SK-N-SH (cell line): ENCODE measurements at regions not wholly inside any gene's neighbourhood (a gene's known extent, or its start where the extent isn't known, plus 50 kb on each side); places are given as distances from the start of the nearest gene placed in this dataset.

Source experiments
- CTCF ChIA-PET: fragments of 300-600, 350-600 bp; formaldehyde crosslinking; extraction: SDS; loops from one replicate; lab custom pipeline; 2021; lab: Yijun Ruan, JAX
- POLR2A ChIA-PET: fragments of 350-600 bp; sonication (Branson Sonifier 250); formaldehyde crosslinking; extraction: SDS; loops from one replicate; lab custom pipeline; 2020; ENCODE audit warnings: antibody characterized with exemption, inconsistent platforms; lab: Yijun Ruan, JAX
- DNase-seq: peaks from one replicate; pipeline ENCODE4 v3.0.0; 2012
- H2AFZ ChIP-seq: fragments of 200-600 bp; sonication (generic); 2 replicates; pipeline ENCODE4 v1.8.1; 2016; ENCODE audit warnings: antibody characterized with exemption, mild to moderate bottlenecking, low read depth
- H3F3A ChIP-seq: fragments of 200-600 bp; sonication (generic); replicated peaks from 2 replicates; pipeline ENCODE3; 2016; ENCODE audit warnings: antibody characterized with exemption, mild to moderate bottlenecking; ENCODE audit not compliant: insufficient read depth
- H3K27ac ChIP-seq, 2 experiments: fragments of 200-500 bp in 1 of 2; fragments of 200-600 bp in 1 of 2; sonication (Bioruptor generic) in 1 of 2; sonication (generic), shearing (Covaris generic) in 1 of 2; 2 replicates each; pipeline versions ENCODE4 v1.5.1 to v1.6.1; 2014 to 2016; ENCODE audit warnings: low read depth in 2 of 2, inconsistent platforms in 1 of 2, low read length in 1 of 2, mild to moderate bottlenecking in 1 of 2, mixed read lengths in 1 of 2
- H3K27me3 ChIP-seq: fragments of 200-600 bp; sonication (generic), shearing (Covaris generic); 2 replicates; pipeline ENCODE4 v1.6.1; 2016; ENCODE audit warnings: mixed run types; ENCODE audit not compliant: insufficient read depth
- H3K36me3 ChIP-seq, 2 experiments: fragments of 200-500 bp in 1 of 2; fragments of 200-600 bp in 1 of 2; sonication (Bioruptor generic) in 1 of 2; sonication (generic) in 1 of 2; replicated peaks in 1 of 2; 2 replicates each; pipeline versions ENCODE3 to v1.5.1; 2014 to 2016; ENCODE audit warnings: low read length in 1 of 2, mild to moderate bottlenecking in 1 of 2; ENCODE audit not compliant: insufficient read depth in 2 of 2, control insufficient read depth in 1 of 2
- H3K4me1 ChIP-seq, 2 experiments: fragments of 200-500 bp in 1 of 2; fragments of 200-600 bp in 1 of 2; sonication (Bioruptor generic) in 1 of 2; sonication (generic), shearing (Covaris generic) in 1 of 2; 2 replicates each; pipeline versions ENCODE4 v1.5.1 to v1.6.1; 2014 to 2016; ENCODE audit warnings: low read depth in 1 of 2, low read length in 1 of 2, mixed run types in 1 of 2; ENCODE audit not compliant: insufficient read depth in 2 of 2, control insufficient read depth in 1 of 2
- H3K4me2 ChIP-seq: fragments of 200-600 bp; sonication (generic), shearing (Covaris generic); 2 replicates; pipeline ENCODE4 v1.6.1; 2017; ENCODE audit warnings: mixed run types
- H3K4me3 ChIP-seq, 2 experiments: fragments of 200-500 bp in 1 of 2; fragments of 200-600 bp in 1 of 2; sonication (Bioruptor generic) in 1 of 2; sonication (generic), shearing (Covaris generic) in 1 of 2; 2 replicates each; pipeline versions ENCODE4 v1.5.1 to v1.8.1; 2014 to 2016; ENCODE audit warnings: low read depth in 2 of 2, inconsistent platforms in 1 of 2, low read length in 1 of 2, mild to moderate bottlenecking in 1 of 2, mixed read lengths in 1 of 2, moderate library complexity in 1 of 2
- H3K79me2 ChIP-seq: fragments of 200-600 bp; sonication (generic); 2 replicates; pipeline ENCODE4 v1.8.1; 2017; ENCODE audit warnings: mild to moderate bottlenecking; ENCODE audit not compliant: insufficient read depth
- H3K9ac ChIP-seq: fragments of 200-600 bp; sonication (generic); 2 replicates; pipeline ENCODE4 v1.6.1; 2017; ENCODE audit warnings: mixed run types
- H3K9me2 ChIP-seq: fragments of 200-600 bp; sonication (generic); 2 replicates; pipeline ENCODE4 v1.6.1; 2017; ENCODE audit warnings: mixed run types
- H3K9me3 ChIP-seq: fragments of 200-600 bp; sonication (generic); 2 replicates; pipeline ENCODE4 v1.6.1; 2017; ENCODE audit warnings: mixed run types, mild to moderate bottlenecking, moderate library complexity
- H4K20me1 ChIP-seq: fragments of 200-600 bp; sonication (generic); 2 replicates; pipeline ENCODE4 v1.6.1; 2017; ENCODE audit warnings: mild to moderate bottlenecking, mixed run types; ENCODE audit not compliant: insufficient read depth
- CHD2 ChIP-seq: fragments of 150-350 bp; IDR thresholded peaks from 2 replicates; pipeline ENCODE4 v1.6.1; 2018; ENCODE audit warnings: low read length; ENCODE audit not compliant: partially characterized antibody
- EP300 ChIP-seq, 2 experiments: IDR thresholded peaks; 2 replicates each; pipeline versions ENCODE4 v1.4.0 to v1.6.1; 2012; ENCODE audit warnings: borderline replicate concordance in 1 of 2, low read depth in 1 of 2, low read length in 1 of 2
- EZH2phosphoT487 ChIP-seq: fragments of 200-600 bp; sonication (generic); IDR thresholded peaks from 2 replicates; pipeline ENCODE4 v1.6.1; 2017; ENCODE audit warnings: low read depth, mixed run types, mild to moderate bottlenecking, antibody characterized with exemption, moderate library complexity, borderline replicate concordance
- FOSL2 ChIP-seq: IDR thresholded peaks from 2 replicates; pipeline ENCODE4 v1.4.0; 2012; ENCODE audit warnings: low read depth, mild to moderate bottlenecking, moderate library complexity, borderline replicate concordance
- FOXJ3 ChIP-seq: sonication (generic); formaldehyde crosslinking; IDR thresholded peaks from 2 replicates; pipeline ENCODE4 v1.5.1; 2020; ENCODE audit warnings: mild to moderate bottlenecking, missing genetic modification reagents
- FOXM1 ChIP-seq: IDR thresholded peaks from 2 replicates; pipeline ENCODE4 v1.4.0; 2012; ENCODE audit warnings: low read depth, mild to moderate bottlenecking
- GABPA ChIP-seq: IDR thresholded peaks from 2 replicates; pipeline ENCODE4 v1.4.0; 2012; ENCODE audit warnings: low read depth, mild to moderate bottlenecking
- JUND ChIP-seq: IDR thresholded peaks from 2 replicates; pipeline ENCODE4 v1.4.0; 2012
- MXI1 ChIP-seq: IDR thresholded peaks from 2 replicates; pipeline ENCODE4 v1.6.1; 2012; ENCODE audit warnings: mild to moderate bottlenecking, low read depth, low read length, improper control_type of control experiment
- NFIC ChIP-seq: IDR thresholded peaks from 2 replicates; pipeline ENCODE4 v1.4.0; 2012; ENCODE audit warnings: borderline replicate concordance
- NRF1 ChIP-seq: IDR thresholded peaks from 2 replicates; pipeline ENCODE4 v1.6.1; 2012; ENCODE audit warnings: low read depth, mild to moderate bottlenecking, low read length
- RAD21 ChIP-seq: IDR thresholded peaks from 2 replicates; pipeline ENCODE4 v1.6.1; 2012; ENCODE audit warnings: mild to moderate bottlenecking, low read length
- RCOR1 ChIP-seq: fragments of 150-350 bp; IDR thresholded peaks from 2 replicates; pipeline ENCODE4 v1.6.1; 2017; ENCODE audit warnings: antibody characterized with exemption, low read length
- RFX5 ChIP-seq: IDR thresholded peaks from 2 replicates; pipeline ENCODE4 v1.6.1; 2012; ENCODE audit warnings: mild to moderate bottlenecking, improper control_type of control experiment, low read length
- SIN3A ChIP-seq: IDR thresholded peaks from 2 replicates; pipeline ENCODE4 v1.6.1; 2012; ENCODE audit warnings: low read depth, mild to moderate bottlenecking, low read length, moderate library complexity, borderline replicate concordance
- TAF1 ChIP-seq: IDR thresholded peaks from 2 replicates; pipeline ENCODE4 v1.6.1; 2012; ENCODE audit warnings: low read depth, mild to moderate bottlenecking, low read length, moderate library complexity, borderline replicate concordance
- TEAD4 ChIP-seq: IDR thresholded peaks from 2 replicates; pipeline ENCODE4 v1.4.0; 2012; ENCODE audit warnings: mild to moderate bottlenecking, borderline replicate concordance; ENCODE audit not compliant: insufficient read depth
- YY1 ChIP-seq: IDR thresholded peaks from 2 replicates; pipeline ENCODE4 v1.4.0; 2012; ENCODE audit warnings: low read depth, mild to moderate bottlenecking
- WGBS: methylation state at CpG from one replicate; pipeline ENCODE4 v1.1.6; 2017; ENCODE audit warnings: low lambda C conversion rate; 5-methylcytosine and 5-hydroxymethylcytosine counted together
- TF ChIP-seq, protein P1 (sequence below): IDR thresholded peaks from 2 replicates; pipeline ENCODE4; 2012
- TF ChIP-seq, protein P2 (sequence below): fragments of 150-350 bp; IDR thresholded peaks from 2 replicates; pipeline ENCODE4 v1.6.1; 2016; ENCODE audit warnings: mild to moderate bottlenecking, low read depth, low read length
- TF ChIP-seq, protein P3 (sequence below): IDR thresholded peaks from 2 replicates; pipeline ENCODE4 v1.4.0; 2012; ENCODE audit warnings: low read depth, borderline replicate concordance
- TF ChIP-seq, protein P4 (sequence below): IDR thresholded peaks from 2 replicates; pipeline ENCODE4 v1.6.1; 2012; ENCODE audit warnings: mild to moderate bottlenecking, low read depth, low read length, moderate library complexity

DNA sequence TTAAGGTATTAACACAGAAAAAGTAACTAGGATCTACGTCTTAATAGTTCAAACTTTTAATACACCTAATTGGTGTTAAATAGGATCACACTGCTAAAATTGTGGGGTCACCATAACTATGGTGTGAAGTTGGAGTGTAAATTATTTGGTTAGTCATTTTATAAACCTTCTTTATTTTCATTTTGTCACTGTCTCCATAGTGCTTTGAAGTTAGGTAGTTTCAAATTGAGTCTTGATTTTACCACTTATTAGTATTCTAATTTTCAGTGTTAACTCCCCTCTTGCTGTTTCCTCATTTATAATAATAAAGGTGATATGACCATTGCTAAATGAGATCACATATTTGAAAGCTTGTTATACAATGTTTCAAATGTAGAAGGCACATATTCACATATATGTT is 738.1 kb upstream of the CHRM3 start:
- H3K9me2 ChIP-seq = no peaks in the 10 kb centered on the region
- no peaks in the 10 kb centered on the region for H3K36me3 ChIP-seq
- peak overlapping the region; percentile 83 to 88 for H3K27ac ChIP-seq
- H3K9me3 ChIP-seq = peaks cover 6% of the 10 kb centered on the region; the same call in 1 of the 2 replicates
- no peak overlapping the region for H3K4me3 ChIP-seq
- H2AFZ ChIP-seq = no peak overlapping the region
- no peaks in the 10 kb centered on the region for H4K20me1 ChIP-seq
- WGBS = 82% methylated on average over 1 of the region's 1 CpG
- H3K27me3 ChIP-seq = no peaks in the 10 kb centered on the region
- no peak for DNase-seq
- H3F3A ChIP-seq = peaks cover 25% of the 10 kb centered on the region
- H3K79me2 ChIP-seq = no peaks in the 10 kb centered on the region
- ChIA-PET POLR2A (no interaction called here), CTCF (no interaction called here)
- H3K4me2 ChIP-seq = no peak overlapping the region
- TF ChIP-seq SIN3A (no peak), RCOR1 (no peak), FOXM1 (no peak), EZH2phosphoT487 (no peak), FOXJ3 (no peak), NFIC (no peak), CHD2 (no peak), JUND (no peak), TEAD4 (no peak), TAF1 (no peak), RFX5 (no peak), FOSL2 (no peak), MXI1 (no peak), RAD21 (no peak)
- TF ChIP-seq, protein P1, sequence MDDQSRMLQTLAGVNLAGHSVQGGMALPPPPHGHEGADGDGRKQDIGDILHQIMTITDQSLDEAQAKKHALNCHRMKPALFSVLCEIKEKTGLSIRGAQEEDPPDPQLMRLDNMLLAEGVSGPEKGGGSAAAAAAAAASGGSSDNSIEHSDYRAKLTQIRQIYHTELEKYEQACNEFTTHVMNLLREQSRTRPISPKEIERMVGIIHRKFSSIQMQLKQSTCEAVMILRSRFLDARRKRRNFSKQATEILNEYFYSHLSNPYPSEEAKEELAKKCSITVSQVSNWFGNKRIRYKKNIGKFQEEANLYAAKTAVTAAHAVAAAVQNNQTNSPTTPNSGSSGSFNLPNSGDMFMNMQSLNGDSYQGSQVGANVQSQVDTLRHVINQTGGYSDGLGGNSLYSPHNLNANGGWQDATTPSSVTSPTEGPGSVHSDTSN = no peak
- TF ChIP-seq, protein P2, sequence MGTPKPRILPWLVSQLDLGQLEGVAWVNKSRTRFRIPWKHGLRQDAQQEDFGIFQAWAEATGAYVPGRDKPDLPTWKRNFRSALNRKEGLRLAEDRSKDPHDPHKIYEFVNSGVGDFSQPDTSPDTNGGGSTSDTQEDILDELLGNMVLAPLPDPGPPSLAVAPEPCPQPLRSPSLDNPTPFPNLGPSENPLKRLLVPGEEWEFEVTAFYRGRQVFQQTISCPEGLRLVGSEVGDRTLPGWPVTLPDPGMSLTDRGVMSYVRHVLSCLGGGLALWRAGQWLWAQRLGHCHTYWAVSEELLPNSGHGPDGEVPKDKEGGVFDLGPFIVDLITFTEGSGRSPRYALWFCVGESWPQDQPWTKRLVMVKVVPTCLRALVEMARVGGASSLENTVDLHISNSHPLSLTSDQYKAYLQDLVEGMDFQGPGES = no peak
- TF ChIP-seq, protein P3, sequence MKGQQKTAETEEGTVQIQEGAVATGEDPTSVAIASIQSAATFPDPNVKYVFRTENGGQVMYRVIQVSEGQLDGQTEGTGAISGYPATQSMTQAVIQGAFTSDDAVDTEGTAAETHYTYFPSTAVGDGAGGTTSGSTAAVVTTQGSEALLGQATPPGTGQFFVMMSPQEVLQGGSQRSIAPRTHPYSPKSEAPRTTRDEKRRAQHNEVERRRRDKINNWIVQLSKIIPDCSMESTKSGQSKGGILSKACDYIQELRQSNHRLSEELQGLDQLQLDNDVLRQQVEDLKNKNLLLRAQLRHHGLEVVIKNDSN = no peak
- peaks cover 0 to 12% of the 10 kb centered on the region in 2 experiments; a peak in 3 of 4 replicates for H3K4me1 ChIP-seq
- no peak overlapping the region for H3K9ac ChIP-seq

DNA sequence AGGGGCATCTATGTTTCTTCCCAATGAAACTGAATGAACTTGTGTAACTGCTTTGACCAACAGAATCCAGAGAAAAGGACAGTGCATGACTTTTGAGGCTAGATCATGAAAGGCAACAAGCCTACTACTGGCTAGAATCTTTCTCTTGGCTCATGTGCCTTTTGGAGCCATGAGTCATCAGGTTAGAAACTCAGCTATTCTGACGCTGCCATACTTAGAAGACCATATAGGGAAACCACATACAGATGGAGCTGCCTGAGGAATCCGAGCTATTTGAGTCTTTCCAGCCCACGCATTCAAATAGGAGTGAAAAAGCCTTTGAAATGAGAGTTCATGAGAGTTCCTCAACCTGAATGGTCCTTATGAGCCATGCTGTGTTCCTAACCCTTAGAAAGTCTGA is 738.5 kb upstream of the CHRM3 start:
- Histone ChIP-seq H3K9me3 (peaks cover 6% of the 10 kb centered on the region; the same call in 1 of the 2 replicates), H3K4me1 (peaks cover 0 to 12% of the 10 kb centered on the region in 2 experiments; a peak in 3 of 4 replicates), H3K4me2 (no peak overlapping the region), H3K9me2 (no peaks in the 10 kb centered on the region), H3K4me3 (no peak overlapping the region), H2AFZ (peak overlapping the region; percentile 54; the same call in 1 of the 2 replicates), H3K27ac (peak overlapping the region; percentile 83 to 88), H4K20me1 (no peaks in the 10 kb centered on the region), H3K36me3 (no peaks in the 10 kb centered on the region), H3K9ac (no peak overlapping the region), H3F3A (peaks cover 21% of the 10 kb centered on the region), H3K27me3 (no peaks in the 10 kb centered on the region), H3K79me2 (no peaks in the 10 kb centered on the region)
- WGBS = 15% methylated on average over 3 of the region's 3 CpGs
- ChIA-PET POLR2A (no interaction called here), CTCF (no interaction called here)
- no peak for DNase-seq
- TF ChIP-seq CHD2 (no peak), NFIC (peak; percentile 82), EP300 (IDR thresholded peaks at IDR 0.05; ENCODE audit: borderline replicate concordance in 1 of 2, low read depth in 1 of 2, low read length in 1 of 2) (peak in 1 of 2 experiments; percentile 88; a peak in 2 of 4 replicates), NRF1 (no peak), YY1 (0 out of 2 replicates have a peak, but pooled peaks have one; percentile 26), GABPA (no peak), RFX5 (no peak)
- TF ChIP-seq, protein P4, sequence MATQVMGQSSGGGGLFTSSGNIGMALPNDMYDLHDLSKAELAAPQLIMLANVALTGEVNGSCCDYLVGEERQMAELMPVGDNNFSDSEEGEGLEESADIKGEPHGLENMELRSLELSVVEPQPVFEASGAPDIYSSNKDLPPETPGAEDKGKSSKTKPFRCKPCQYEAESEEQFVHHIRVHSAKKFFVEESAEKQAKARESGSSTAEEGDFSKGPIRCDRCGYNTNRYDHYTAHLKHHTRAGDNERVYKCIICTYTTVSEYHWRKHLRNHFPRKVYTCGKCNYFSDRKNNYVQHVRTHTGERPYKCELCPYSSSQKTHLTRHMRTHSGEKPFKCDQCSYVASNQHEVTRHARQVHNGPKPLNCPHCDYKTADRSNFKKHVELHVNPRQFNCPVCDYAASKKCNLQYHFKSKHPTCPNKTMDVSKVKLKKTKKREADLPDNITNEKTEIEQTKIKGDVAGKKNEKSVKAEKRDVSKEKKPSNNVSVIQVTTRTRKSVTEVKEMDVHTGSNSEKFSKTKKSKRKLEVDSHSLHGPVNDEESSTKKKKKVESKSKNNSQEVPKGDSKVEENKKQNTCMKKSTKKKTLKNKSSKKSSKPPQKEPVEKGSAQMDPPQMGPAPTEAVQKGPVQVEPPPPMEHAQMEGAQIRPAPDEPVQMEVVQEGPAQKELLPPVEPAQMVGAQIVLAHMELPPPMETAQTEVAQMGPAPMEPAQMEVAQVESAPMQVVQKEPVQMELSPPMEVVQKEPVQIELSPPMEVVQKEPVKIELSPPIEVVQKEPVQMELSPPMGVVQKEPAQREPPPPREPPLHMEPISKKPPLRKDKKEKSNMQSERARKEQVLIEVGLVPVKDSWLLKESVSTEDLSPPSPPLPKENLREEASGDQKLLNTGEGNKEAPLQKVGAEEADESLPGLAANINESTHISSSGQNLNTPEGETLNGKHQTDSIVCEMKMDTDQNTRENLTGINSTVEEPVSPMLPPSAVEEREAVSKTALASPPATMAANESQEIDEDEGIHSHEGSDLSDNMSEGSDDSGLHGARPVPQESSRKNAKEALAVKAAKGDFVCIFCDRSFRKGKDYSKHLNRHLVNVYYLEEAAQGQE = no peak
